ENCODE measurements at regions not wholly inside any gene's neighbourhood (a gene's known extent, or its start where the extent isn't known, plus 50 kb on each side); places are given as distances from the start of the nearest gene placed in this dataset.

DNA sequence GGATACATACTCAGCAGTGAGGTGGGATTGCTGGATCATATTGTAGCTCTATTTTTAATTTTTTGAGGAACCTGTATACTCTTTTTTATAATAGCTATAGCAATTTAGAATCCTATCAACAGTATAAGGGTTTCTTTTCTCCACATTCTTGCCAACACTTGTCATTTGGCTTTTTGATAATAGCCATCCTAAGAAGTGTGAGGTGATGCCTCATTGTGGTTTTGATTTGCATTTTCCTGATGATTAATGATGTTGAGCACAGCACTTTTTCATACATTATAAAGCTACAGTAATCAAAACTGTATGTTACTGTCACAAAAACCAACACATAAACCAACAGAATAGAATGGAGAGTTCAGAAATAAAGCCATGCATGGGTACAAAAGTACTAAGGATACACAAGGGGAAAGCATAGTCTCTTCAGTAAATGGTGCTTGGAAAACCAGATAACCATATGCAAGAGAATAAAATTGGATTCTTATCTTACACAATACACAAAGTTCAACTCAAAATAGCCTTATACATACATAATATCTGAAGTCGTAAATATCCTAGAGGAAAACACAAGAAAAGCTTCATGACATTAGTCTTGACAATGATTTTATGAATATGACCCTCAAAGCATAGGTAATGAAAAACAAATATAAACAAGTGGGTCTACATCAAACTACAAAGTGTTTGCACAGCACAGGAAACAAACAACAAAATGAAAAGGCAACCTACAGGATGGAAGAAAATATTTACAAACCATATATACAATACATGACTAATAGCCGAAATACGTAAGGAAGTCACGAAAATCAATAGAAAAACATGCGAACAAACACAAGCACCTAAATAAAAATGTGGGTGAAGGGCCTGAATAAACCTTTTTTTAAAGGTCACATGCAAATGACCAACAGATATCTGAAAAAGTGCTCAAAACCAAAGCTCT is 287.8 kb upstream of the DAB2 start:
- TF ChIP-seq, protein P1, sequence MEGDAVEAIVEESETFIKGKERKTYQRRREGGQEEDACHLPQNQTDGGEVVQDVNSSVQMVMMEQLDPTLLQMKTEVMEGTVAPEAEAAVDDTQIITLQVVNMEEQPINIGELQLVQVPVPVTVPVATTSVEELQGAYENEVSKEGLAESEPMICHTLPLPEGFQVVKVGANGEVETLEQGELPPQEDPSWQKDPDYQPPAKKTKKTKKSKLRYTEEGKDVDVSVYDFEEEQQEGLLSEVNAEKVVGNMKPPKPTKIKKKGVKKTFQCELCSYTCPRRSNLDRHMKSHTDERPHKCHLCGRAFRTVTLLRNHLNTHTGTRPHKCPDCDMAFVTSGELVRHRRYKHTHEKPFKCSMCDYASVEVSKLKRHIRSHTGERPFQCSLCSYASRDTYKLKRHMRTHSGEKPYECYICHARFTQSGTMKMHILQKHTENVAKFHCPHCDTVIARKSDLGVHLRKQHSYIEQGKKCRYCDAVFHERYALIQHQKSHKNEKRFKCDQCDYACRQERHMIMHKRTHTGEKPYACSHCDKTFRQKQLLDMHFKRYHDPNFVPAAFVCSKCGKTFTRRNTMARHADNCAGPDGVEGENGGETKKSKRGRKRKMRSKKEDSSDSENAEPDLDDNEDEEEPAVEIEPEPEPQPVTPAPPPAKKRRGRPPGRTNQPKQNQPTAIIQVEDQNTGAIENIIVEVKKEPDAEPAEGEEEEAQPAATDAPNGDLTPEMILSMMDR (conservative IDR thresholded peaks at IDR 0.05), result no peak
- TF ChIP-seq ZFX (IDR thresholded peaks at IDR 0.05), result no peak
- no peak overlapping the region for H3K27ac ChIP-seq

DNA sequence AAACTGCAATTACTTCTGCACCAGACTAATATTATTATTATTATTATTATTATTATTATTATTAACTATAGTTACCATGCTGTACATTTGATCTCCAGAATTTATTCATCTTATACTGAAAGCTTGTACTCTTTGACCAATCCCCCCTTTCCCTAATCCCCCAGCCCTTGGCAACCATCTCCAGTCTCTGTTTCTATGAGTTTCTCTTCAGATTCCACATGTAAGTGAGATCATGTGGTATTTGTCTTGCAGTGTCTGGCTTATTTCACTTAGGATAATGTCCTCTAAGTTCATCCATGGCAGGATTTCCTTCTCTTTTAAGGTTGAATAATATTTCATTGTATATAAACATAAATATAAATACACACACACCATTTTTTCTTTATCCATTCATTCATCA is 287.0 kb upstream of the DAB2 start:
- TF ChIP-seq ZFX (IDR thresholded peaks at IDR 0.05), result no peak
- TF ChIP-seq, protein P1 (conservative IDR thresholded peaks at IDR 0.05), result no peak
- H3K27ac ChIP-seq, result no peak overlapping the region

DNA sequence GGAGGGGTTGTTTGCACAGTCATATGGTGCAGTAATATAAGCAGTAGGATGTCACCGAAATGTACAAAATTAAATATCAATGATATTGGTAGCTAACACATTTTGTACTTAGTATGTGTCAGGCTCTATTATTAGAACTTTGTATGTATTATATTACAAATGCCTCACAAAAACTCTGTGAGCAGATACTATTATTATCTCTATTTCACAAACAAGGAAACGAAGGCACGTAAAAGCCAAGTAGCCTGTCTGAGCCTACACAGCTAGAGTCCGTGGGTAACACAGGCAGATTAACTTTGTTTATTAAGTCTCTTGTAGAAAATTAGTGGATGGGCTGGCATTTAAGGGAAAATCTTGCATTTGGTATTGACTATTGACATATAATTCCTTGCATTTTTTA is 284.3 kb upstream of the DAB2 start:
- TF ChIP-seq, protein P1 (conservative IDR thresholded peaks at IDR 0.05), result no peak
- no peak for TF ChIP-seq ZFX (IDR thresholded peaks at IDR 0.05)

DNA sequence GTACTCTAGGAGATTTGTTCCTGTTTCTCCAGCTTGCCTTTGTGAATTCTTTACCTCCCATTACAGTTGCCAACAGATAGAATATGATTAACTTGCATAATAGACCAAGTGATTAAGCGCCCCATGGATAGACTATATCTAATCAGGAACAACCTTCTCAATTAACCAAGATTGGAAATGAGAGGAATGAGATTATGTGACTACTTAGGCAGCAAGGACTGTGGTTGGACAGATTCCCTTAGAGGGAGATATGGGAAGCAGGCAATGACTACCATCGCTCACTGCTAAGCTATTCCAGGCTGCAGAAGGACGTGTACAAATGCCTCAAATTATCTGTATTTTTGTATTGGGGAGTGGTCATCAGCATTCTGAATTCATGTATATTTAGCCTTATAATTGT is 278.1 kb upstream of the DAB2 start:
- no peak overlapping the region for H3K27ac ChIP-seq

More for the DNA sequence above, 284.3 kb upstream of the DAB2 start:
- no peak overlapping the region for H3K27ac ChIP-seq

DNA sequence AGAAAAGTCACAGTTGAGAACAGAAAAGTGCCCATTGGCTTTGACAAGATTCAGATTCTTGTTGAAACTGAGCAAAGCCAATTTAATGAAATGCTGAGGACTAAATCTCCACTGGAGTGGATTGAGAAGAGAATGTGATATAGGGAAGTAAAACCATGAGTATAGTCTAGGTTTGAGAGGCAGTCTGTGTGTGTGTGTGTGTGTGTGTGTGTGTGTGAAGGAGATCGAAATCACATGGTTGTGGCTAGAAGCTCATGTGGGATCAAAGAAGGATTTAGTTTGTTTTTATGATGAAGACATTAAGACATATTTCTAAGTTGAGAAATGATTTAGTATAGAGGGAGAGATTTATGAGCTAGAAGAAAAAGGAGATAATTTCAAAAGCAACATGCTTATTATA is 275.7 kb upstream of the DAB2 start:
- no peak overlapping the region for H3K27ac ChIP-seq
- TF ChIP-seq ZFX (IDR thresholded peaks at IDR 0.05), result no peak
- TF ChIP-seq, protein P1 (conservative IDR thresholded peaks at IDR 0.05), result no peak

More for the DNA sequence above, 278.1 kb upstream of the DAB2 start:
- TF ChIP-seq, protein P1 (conservative IDR thresholded peaks at IDR 0.05), result no peak
- TF ChIP-seq ZFX (IDR thresholded peaks at IDR 0.05), result no peak

DNA sequence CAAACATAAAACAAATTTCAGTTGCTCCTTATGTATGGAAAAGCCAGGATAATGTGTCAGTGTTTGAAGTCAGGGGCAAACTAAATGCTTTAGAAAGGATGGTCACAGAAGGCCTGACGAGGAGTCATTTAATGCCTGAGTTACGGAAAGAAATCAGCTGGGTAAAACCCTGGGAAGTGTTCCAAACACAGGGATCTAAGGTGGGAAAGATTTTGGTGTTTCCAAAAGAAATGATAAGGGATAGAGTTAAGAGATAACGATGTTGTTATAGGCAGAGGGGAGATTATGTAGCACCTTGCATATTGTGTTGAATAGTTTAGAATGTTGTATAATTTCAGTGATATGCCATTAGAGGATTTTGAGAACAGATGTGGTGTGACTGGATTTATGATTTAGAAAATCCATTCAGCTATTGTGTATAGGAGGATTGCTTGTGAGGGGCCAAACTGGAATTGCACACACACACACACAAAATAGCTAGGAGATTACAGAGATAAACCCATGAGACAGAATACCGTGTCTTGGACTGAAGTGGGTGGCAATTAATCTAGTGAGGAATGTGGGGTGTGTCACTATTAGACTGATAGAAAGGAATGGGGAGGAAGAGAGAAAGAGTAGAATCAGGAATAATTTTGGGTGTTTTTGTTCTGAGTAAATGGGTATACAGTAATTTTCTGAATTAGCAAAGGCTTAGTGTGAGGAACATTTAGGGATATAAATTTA is 274.2 kb upstream of the DAB2 start:
- no peak overlapping the region for H3K27ac ChIP-seq
- TF ChIP-seq ZFX (IDR thresholded peaks at IDR 0.05), result no peak
- TF ChIP-seq, protein P1 (conservative IDR thresholded peaks at IDR 0.05), result no peak

DNA sequence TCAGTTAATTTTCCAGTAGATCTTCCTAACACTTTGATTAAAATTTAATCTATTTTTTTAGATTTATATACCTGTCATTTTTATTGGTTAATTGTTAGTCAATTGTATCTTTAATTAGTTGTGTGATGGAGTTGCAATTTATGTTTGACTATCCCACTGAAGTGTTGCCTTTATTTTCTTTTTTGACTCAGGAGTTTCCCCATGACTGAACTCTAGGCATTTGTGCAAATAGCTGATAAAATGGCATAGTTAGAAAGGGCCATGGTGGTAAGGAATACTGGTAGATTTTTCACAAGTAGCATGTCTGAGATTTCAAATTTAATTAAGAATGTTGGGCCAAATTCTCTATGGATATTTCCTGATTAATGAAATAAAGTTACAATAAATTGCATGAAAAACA is 273.1 kb upstream of the DAB2 start:
- H3K27ac ChIP-seq, result no peak overlapping the region
- no peak for TF ChIP-seq ZFX (IDR thresholded peaks at IDR 0.05)
- TF ChIP-seq, protein P1 (conservative IDR thresholded peaks at IDR 0.05), result no peak
